ENCODE measurements at regions not wholly inside any gene's neighbourhood (a gene's known extent, or its start where the extent isn't known, plus 50 kb on each side); places are given as distances from the start of the nearest gene placed in this dataset.
"Not testable (repeated sequence)": the region's sequence is repeated elsewhere in the genome, so short reads cannot be mapped to it uniquely, and the experiment has no call there.

GRCh38 chr9:138200481-138201142 is 323.0 kb downstream of the CACNA1B start:
- not testable (repeated sequence) for H2BK5ac ChIP-seq (ENCODE audit: insufficient read length, low read length)

DNA sequence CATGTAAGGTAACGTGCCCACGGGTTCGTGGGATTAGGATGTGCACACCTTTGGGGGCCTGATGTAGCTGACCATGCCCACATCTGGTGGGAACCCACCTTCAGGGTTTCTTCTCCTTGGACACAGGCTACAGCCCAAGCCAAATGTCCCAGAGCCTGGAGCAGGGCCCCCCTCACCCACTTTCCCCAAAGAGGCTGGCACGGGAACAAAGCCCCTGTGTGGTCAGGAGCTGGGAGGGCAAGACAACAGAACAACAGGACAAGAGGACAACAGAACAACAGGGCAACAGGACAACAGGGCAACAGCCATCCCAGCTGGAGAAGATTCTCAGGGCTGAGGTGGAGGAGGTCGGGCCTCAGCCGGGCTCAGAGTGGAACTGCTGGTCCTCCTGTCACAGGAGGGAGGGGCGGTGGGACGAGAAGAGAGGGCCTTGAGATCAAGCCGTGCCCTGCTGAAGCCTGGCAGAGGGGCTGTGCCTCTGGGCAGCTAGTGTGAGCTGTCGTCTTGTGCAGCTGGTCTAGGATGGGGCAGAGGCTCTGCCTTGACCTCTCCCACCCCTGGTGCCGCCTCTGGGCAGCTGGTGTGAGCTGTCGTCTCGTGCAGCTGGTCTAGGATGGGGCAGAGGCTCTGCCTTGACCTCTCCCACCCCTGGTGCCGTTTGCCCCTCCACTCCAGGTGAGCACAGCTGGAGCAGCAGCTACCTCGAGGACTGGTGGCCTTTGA is 323.7 kb downstream of the CACNA1B start:
- not testable (repeated sequence) for H3K27ac ChIP-seq (ENCODE audit: insufficient read length, low read depth, low read length); H3K23ac ChIP-seq (ENCODE audit: insufficient read length, low read depth, low read length); H3K79me1 ChIP-seq (ENCODE audit: insufficient read depth, low read depth, low read length, poor library complexity, severe bottlenecking); H3K27me3 ChIP-seq (ENCODE audit: insufficient read depth, low read length); H3K14ac ChIP-seq (ENCODE audit: insufficient read depth, low read length); H4K5ac ChIP-seq (ENCODE audit: insufficient read length, low read depth, low read length); H3K79me2 ChIP-seq (ENCODE audit: insufficient read depth, low read length); H2AFZ ChIP-seq (ENCODE audit: low read length); H2BK120ac ChIP-seq (ENCODE audit: low read depth, low read length, poor library complexity, severe bottlenecking); H2BK15ac ChIP-seq (ENCODE audit: low read depth, low read length); H3K9ac ChIP-seq (ENCODE audit: extremely low read depth, insufficient read length, low read length); H2AK5ac ChIP-seq (ENCODE audit: insufficient read length, low read length); H3T11ph ChIP-seq (ENCODE audit: low read length); H3K4me1 Mint-ChIP-seq; H3K56ac ChIP-seq (ENCODE audit: insufficient read length, low read depth, low read length); H4K20me1 ChIP-seq (ENCODE audit: control insufficient read depth, insufficient read depth, insufficient read length); H3K4me3 Mint-ChIP-seq; H3K18ac ChIP-seq (ENCODE audit: insufficient read length, low read depth, low read length); H3K4ac ChIP-seq (ENCODE audit: low read depth, low read length); H3K27ac Mint-ChIP-seq; H3K27me3 Mint-ChIP-seq (ENCODE audit: low read depth); H2BK5ac ChIP-seq (ENCODE audit: insufficient read length, low read length); H2BK12ac ChIP-seq (ENCODE audit: insufficient read length, low read depth, low read length); H2BK20ac ChIP-seq (ENCODE audit: low read depth, low read length, poor library complexity, severe bottlenecking); DNase-seq; H4K91ac ChIP-seq (ENCODE audit: insufficient read length, low read depth, low read length); H3K4me2 ChIP-seq (ENCODE audit: insufficient read depth, insufficient read length, low read length); H3K4me1 ChIP-seq (ENCODE audit: insufficient read depth, low read length); H3K9me3 ChIP-seq (ENCODE audit: control insufficient read depth, low read depth, low read length); H4K8ac ChIP-seq (replicated peaks; ENCODE audit: insufficient read length, low read depth, low read length); H3K23me2 ChIP-seq (ENCODE audit: insufficient read length, low read depth, low read length, poor library complexity, severe bottlenecking); H3K36me3 Mint-ChIP-seq (ENCODE audit: insufficient read depth in 1 of 3, low read depth in 3 of 3)
- WGBS (ENCODE audit: extremely low coverage, insufficient read length, low lambda C conversion rate): no CpG with 5 or more reads among the region's 15 CpGs
- H3K9me3 Mint-ChIP-seq: peaks cover 6 to 14% of the 10 kb centered on the region in 2 experiments; a peak in 3 of 5 replicates

More at GRCh38 chr9:138200481-138201142, 323.0 kb downstream of the CACNA1B start:
- H3K4me1 Mint-ChIP-seq; H3K9me3 ChIP-seq (ENCODE audit: control insufficient read depth, low read depth, low read length); H3K14ac ChIP-seq (ENCODE audit: insufficient read depth, low read length); H3K27me3 ChIP-seq (ENCODE audit: insufficient read depth, low read length); H2BK12ac ChIP-seq (ENCODE audit: insufficient read length, low read depth, low read length); H2BK15ac ChIP-seq (ENCODE audit: low read depth, low read length); H3K27me3 Mint-ChIP-seq (ENCODE audit: low read depth); H3K4ac ChIP-seq (ENCODE audit: low read depth, low read length); H3K4me3 Mint-ChIP-seq; H4K8ac ChIP-seq (replicated peaks; ENCODE audit: insufficient read length, low read depth, low read length); H2BK20ac ChIP-seq (ENCODE audit: low read depth, low read length, poor library complexity, severe bottlenecking); H2AFZ ChIP-seq (ENCODE audit: low read length); H3K18ac ChIP-seq (ENCODE audit: insufficient read length, low read depth, low read length); H3K36me3 Mint-ChIP-seq (ENCODE audit: insufficient read depth in 1 of 3, low read depth in 3 of 3); H3K4me2 ChIP-seq (ENCODE audit: insufficient read depth, insufficient read length, low read length); H3K27ac Mint-ChIP-seq; H4K5ac ChIP-seq (ENCODE audit: insufficient read length, low read depth, low read length); H3K79me2 ChIP-seq (ENCODE audit: insufficient read depth, low read length); H3T11ph ChIP-seq (ENCODE audit: low read length); DNase-seq; H4K91ac ChIP-seq (ENCODE audit: insufficient read length, low read depth, low read length); H3K23ac ChIP-seq (ENCODE audit: insufficient read length, low read depth, low read length); H3K4me1 ChIP-seq (ENCODE audit: insufficient read depth, low read length); H3K27ac ChIP-seq (ENCODE audit: insufficient read length, low read depth, low read length); H3K56ac ChIP-seq (ENCODE audit: insufficient read length, low read depth, low read length); H3K9ac ChIP-seq (ENCODE audit: extremely low read depth, insufficient read length, low read length); H2AK5ac ChIP-seq (ENCODE audit: insufficient read length, low read length); H3K79me1 ChIP-seq (ENCODE audit: insufficient read depth, low read depth, low read length, poor library complexity, severe bottlenecking); H4K20me1 ChIP-seq (ENCODE audit: control insufficient read depth, insufficient read depth, insufficient read length); H2BK120ac ChIP-seq (ENCODE audit: low read depth, low read length, poor library complexity, severe bottlenecking); H3K23me2 ChIP-seq (ENCODE audit: insufficient read length, low read depth, low read length, poor library complexity, severe bottlenecking): not testable (repeated sequence)
- no CpG with 5 or more reads among the region's 11 CpGs for WGBS (ENCODE audit: extremely low coverage, insufficient read length, low lambda C conversion rate)
- H3K9me3 Mint-ChIP-seq: peaks cover 6 to 14% of the 10 kb centered on the region in 2 experiments; a peak in 3 of 5 replicates

All from H9 (cell line).